OCI-LY7 (cell line): ENCODE measurements at regions not wholly inside any gene's neighbourhood (a gene's known extent, or its start where the extent isn't known, plus 50 kb on each side); places are given as distances from the start of the nearest gene placed in this dataset.
"Not testable (repeated sequence)": the region's sequence is repeated elsewhere in the genome, so short reads cannot be mapped to it uniquely, and the experiment has no call there.

Experiments
- EZH2phosphoT487 ChIP-seq: fragments of 200-600 bp; sonication (generic); IDR thresholded peaks from 2 replicates; pipeline ENCODE4 v1.6.1; 2018; ENCODE audit warnings: low read depth, borderline replicate concordance, mild to moderate bottlenecking, mixed run types, antibody characterized with exemption, low read length, moderate library complexity, mixed read lengths
- TF ChIP-seq, protein P1 (sequence below): fragments of 200-600 bp; sonication (generic); conservative IDR thresholded peaks from 2 replicates; pipeline ENCODE4 v1.5.1; 2014; ENCODE audit warnings: mild to moderate bottlenecking, antibody characterized with exemption, low read length, moderate library complexity, mixed read lengths

DNA sequence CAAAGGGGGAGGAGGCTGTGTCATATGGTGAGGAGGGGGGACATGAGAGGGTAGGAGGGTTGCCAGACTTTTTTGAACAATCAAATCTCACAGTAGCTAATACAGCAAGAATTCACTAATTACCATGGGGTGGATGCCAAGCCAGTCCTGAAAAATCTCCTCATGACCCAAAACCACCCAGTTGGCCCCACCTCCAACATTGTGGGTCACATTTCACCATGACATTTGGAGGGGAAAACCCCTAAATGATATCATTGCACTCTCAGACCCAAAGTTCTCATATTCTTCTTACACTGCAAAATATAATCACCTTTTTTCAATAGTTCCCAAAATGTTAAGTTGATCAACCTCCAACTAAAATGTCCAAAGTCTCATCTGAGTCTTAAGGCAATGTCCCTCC, 666.3 kb downstream of the TMEM121 start:
- TF ChIP-seq, protein P1, sequence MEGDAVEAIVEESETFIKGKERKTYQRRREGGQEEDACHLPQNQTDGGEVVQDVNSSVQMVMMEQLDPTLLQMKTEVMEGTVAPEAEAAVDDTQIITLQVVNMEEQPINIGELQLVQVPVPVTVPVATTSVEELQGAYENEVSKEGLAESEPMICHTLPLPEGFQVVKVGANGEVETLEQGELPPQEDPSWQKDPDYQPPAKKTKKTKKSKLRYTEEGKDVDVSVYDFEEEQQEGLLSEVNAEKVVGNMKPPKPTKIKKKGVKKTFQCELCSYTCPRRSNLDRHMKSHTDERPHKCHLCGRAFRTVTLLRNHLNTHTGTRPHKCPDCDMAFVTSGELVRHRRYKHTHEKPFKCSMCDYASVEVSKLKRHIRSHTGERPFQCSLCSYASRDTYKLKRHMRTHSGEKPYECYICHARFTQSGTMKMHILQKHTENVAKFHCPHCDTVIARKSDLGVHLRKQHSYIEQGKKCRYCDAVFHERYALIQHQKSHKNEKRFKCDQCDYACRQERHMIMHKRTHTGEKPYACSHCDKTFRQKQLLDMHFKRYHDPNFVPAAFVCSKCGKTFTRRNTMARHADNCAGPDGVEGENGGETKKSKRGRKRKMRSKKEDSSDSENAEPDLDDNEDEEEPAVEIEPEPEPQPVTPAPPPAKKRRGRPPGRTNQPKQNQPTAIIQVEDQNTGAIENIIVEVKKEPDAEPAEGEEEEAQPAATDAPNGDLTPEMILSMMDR: not testable (repeated sequence)
- TF ChIP-seq EZH2phosphoT487: not testable (repeated sequence)
